Smooth muscle cell (in vitro differentiated cells): ENCODE measurements at regions not wholly inside any gene's neighbourhood (a gene's known extent, or its start where the extent isn't known, plus 50 kb on each side); places are given as distances from the start of the nearest gene placed in this dataset.
A peak's percentile ranks its signal among the peaks of the same experiment; 100 is the strongest.
"Not testable (repeated sequence)": the region's sequence is repeated elsewhere in the genome, so short reads cannot be mapped to it uniquely, and the experiment has no call there.

Source experiments
- DNase-seq: peaks from one replicate; lab custom pipeline; 2025; ENCODE audit not compliant: unreplicated experiment; lab: John Stamatoyannopoulos, UW
- H2AFZ ChIP-seq: fragments of 200-600 bp; sonication (generic); 2 replicates; pipeline ENCODE4 v1.6.0; 2016; ENCODE audit warnings: antibody characterized with exemption, low read depth, mild to moderate bottlenecking
- H3F3A ChIP-seq: fragments of 200-600 bp; sonication (generic); 2 replicates; pipeline ENCODE4 v1.6.0; 2017; ENCODE audit warnings: antibody characterized with exemption, low read depth
- H3K27ac ChIP-seq: fragments of 200-600 bp; sonication (generic); 2 replicates; pipeline ENCODE4 v1.5.1; 2016; ENCODE audit warnings: low read depth, mild to moderate bottlenecking
- H3K27me3 ChIP-seq: fragments of 200-600 bp; sonication (generic); 2 replicates; pipeline ENCODE4 v1.6.1; 2016; ENCODE audit warnings: low read depth, mild to moderate bottlenecking
- H3K36me3 ChIP-seq: fragments of 200-600 bp; sonication (generic); 2 replicates; pipeline ENCODE4 v1.5.1; 2016; ENCODE audit warnings: low read depth
- H3K4me1 ChIP-seq: fragments of 200-600 bp; sonication (generic); 2 replicates; pipeline ENCODE4 v1.5.1; 2016; ENCODE audit warnings: low read depth
- H3K4me2 ChIP-seq: fragments of 200-600 bp; sonication (generic); 2 replicates; pipeline ENCODE4 v1.6.0; 2016; ENCODE audit warnings: mild to moderate bottlenecking
- H3K4me3 ChIP-seq: fragments of 200-600 bp; sonication (generic); 2 replicates; pipeline ENCODE4 v1.5.1; 2016; ENCODE audit warnings: mild to moderate bottlenecking
- H3K79me2 ChIP-seq: fragments of 200-600 bp; sonication (generic); 2 replicates; pipeline ENCODE4 v1.6.0; 2016; ENCODE audit warnings: low read depth, mild to moderate bottlenecking
- H3K9ac ChIP-seq: fragments of 200-600 bp; sonication (generic); 2 replicates; pipeline ENCODE4 v1.6.0; 2016; ENCODE audit warnings: low read depth
- H3K9me3 ChIP-seq: fragments of 200-600 bp; sonication (generic); replicated peaks from 2 replicates; pipeline ENCODE4 v1.5.1; 2016; ENCODE audit warnings: low read depth
- H4K20me1 ChIP-seq: fragments of 200-600 bp; sonication (generic); 2 replicates; pipeline ENCODE4 v1.6.0; 2016; ENCODE audit warnings: low read depth
- WGBS: methylation state at CpG from one replicate; pipeline ENCODE4 v1.1.7; 2016; ENCODE audit warnings: low lambda C conversion rate; 5-methylcytosine and 5-hydroxymethylcytosine counted together
- TF ChIP-seq, protein P1 (sequence below): fragments of 200-600 bp; sonication (generic); IDR thresholded peaks from 2 replicates; pipeline ENCODE4 v1.5.1; 2017; ENCODE audit warnings: borderline replicate concordance, mild to moderate bottlenecking, antibody characterized with exemption; ENCODE audit not compliant: insufficient read depth, poor library complexity, severe bottlenecking

DNA sequence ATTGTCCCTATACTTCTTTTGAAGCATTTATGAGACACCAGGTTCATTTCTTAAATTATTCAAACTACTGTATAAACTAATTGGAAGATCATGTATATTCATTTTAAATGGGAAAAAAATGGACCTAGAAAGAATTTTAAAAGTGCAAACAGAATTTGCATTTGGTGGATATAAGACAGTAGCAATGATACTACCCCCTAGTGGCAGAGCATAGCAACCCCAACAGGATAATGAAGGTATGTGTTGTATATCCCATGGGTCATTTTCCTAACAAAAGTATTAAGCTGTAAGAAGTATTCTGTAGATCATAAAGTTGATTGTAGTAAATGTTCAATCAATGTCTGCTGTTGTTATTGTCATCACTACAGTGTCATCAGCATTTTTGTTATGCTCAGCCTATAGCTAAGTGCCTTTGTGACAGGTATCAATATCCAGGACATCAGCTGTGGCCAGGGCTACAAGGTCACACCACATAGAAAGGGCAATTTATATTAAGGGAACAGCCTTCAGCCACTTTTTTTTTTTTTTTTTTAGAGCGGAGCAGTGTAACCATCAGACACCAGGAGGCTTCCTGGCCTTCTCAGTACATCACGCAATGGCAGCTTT is 175.8 kb downstream of the FOXB1 start:
- H2AFZ ChIP-seq = no peak overlapping the region
- TF ChIP-seq, protein P1, sequence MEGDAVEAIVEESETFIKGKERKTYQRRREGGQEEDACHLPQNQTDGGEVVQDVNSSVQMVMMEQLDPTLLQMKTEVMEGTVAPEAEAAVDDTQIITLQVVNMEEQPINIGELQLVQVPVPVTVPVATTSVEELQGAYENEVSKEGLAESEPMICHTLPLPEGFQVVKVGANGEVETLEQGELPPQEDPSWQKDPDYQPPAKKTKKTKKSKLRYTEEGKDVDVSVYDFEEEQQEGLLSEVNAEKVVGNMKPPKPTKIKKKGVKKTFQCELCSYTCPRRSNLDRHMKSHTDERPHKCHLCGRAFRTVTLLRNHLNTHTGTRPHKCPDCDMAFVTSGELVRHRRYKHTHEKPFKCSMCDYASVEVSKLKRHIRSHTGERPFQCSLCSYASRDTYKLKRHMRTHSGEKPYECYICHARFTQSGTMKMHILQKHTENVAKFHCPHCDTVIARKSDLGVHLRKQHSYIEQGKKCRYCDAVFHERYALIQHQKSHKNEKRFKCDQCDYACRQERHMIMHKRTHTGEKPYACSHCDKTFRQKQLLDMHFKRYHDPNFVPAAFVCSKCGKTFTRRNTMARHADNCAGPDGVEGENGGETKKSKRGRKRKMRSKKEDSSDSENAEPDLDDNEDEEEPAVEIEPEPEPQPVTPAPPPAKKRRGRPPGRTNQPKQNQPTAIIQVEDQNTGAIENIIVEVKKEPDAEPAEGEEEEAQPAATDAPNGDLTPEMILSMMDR = peak; percentile 82
- DNase-seq = no peak
- H3K4me3 ChIP-seq = no peak overlapping the region
- 68% methylated on average over 2 of the region's 2 CpGs for WGBS
- no peaks in the 10 kb centered on the region for H3F3A ChIP-seq
- peaks cover 12% of the 10 kb centered on the region for H3K27me3 ChIP-seq
- H3K36me3 ChIP-seq = no peaks in the 10 kb centered on the region
- no peaks in the 10 kb centered on the region for H3K79me2 ChIP-seq
- H3K9ac ChIP-seq = no peak overlapping the region
- H3K4me2 ChIP-seq = no peak overlapping the region
- no peaks in the 10 kb centered on the region for H3K9me3 ChIP-seq
- no peaks in the 10 kb centered on the region for H3K4me1 ChIP-seq
- H3K27ac ChIP-seq = no peak overlapping the region
- H4K20me1 ChIP-seq = no peaks in the 10 kb centered on the region

DNA sequence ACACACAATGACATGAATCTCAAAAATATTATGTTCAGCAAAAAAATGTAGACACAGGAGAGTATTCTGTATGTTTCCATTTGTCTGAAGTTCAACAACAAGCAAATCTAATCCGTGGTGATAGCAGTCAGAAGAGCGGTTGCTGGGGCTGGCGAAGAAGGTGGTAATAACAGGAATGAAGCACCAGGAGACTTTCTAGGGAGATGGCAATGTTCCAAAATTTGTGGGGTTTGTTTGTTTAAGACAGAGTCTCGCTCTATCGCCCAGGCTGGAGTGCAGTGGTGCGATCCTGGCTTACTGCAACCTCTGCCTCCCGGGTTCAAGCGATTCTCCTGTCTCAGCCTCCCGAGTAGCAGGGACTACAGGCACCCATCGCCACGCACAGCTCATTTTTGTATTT is 177.8 kb downstream of the FOXB1 start:
- not testable (repeated sequence) for H3K27ac ChIP-seq, H3K79me2 ChIP-seq, H3K4me3 ChIP-seq, DNase-seq, H4K20me1 ChIP-seq, H3K9me3 ChIP-seq, H3K4me1 ChIP-seq, H3K9ac ChIP-seq, H3K4me2 ChIP-seq, H3F3A ChIP-seq, H3K36me3 ChIP-seq, H2AFZ ChIP-seq
- WGBS = 94% methylated on average over 11 of the region's 11 CpGs
- peaks cover 12% of the 10 kb centered on the region for H3K27me3 ChIP-seq

DNA sequence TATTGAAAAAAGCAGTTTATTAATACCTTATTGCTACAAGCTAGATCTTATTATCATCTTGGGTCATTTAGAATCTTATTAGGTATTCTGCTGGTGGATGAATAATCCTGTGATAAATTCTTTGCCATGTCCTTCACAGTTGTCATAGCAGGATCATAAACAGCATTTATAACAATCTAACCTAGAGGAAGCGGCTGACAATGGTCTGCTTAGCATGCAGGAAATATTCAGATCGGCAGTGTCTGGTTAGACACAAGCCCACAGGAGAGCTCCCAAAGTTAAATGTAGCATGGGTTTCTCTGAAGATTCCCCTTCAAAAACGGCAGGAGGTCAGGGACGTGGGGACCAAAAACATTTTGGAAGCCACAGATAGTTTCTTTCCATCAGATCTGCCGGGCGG is 179.3 kb downstream of the FOXB1 start:
- Histone ChIP-seq H2AFZ (no peak overlapping the region), H3K79me2 (no peaks in the 10 kb centered on the region), H4K20me1 (no peaks in the 10 kb centered on the region), H3K27me3 (peaks cover 9% of the 10 kb centered on the region), H3K4me2 (no peak overlapping the region), H3K4me3 (no peak overlapping the region), H3K4me1 (no peaks in the 10 kb centered on the region), H3K36me3 (no peaks in the 10 kb centered on the region), H3K9ac (no peak overlapping the region), H3K9me3 (no peaks in the 10 kb centered on the region), H3K27ac (no peak overlapping the region), H3F3A (no peaks in the 10 kb centered on the region)
- no peak for DNase-seq
- TF ChIP-seq, protein P1 = no peak
- WGBS = 89% methylated on average over 6 of the region's 6 CpGs

DNA sequence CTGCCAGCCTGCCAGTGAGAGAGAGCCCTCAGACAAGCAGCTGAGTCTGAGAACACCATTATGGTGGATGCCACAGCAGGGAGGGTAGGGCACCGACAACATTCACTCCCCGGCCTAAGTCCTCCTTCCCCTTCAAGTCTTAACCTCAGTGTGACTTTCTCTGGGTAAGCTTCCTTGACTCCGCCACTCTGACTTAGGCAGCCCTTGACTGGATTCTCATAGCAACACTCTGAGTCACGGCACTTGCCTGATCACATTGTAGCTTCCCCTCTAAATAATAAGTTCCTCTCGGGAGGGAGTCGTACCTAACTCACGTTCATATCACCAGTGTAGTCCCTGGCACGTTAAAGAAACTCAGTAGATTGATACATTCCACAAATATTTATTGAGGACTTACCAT is 180.5 kb downstream of the FOXB1 start:
- no peak overlapping the region for H3K27ac ChIP-seq
- no peak overlapping the region for H2AFZ ChIP-seq
- no peaks in the 10 kb centered on the region for H3K79me2 ChIP-seq
- 54% methylated on average over 8 of the region's 8 CpGs for WGBS
- H3K9ac ChIP-seq = no peak overlapping the region
- no peak for DNase-seq
- H3K27me3 ChIP-seq = peaks cover 9% of the 10 kb centered on the region
- H3K9me3 ChIP-seq = no peaks in the 10 kb centered on the region
- no peaks in the 10 kb centered on the region for H3F3A ChIP-seq
- no peak overlapping the region for H3K4me3 ChIP-seq
- no peaks in the 10 kb centered on the region for H3K36me3 ChIP-seq
- no peak overlapping the region for H3K4me2 ChIP-seq
- no peaks in the 10 kb centered on the region for H3K4me1 ChIP-seq
- TF ChIP-seq, protein P1 = no peak
- H4K20me1 ChIP-seq = no peaks in the 10 kb centered on the region
